ENCODE measurements at regions not wholly inside any gene's neighbourhood (a gene's known extent, or its start where the extent isn't known, plus 50 kb on each side); places are given as distances from the start of the nearest gene placed in this dataset.
"Not testable (repeated sequence)": the region's sequence is repeated elsewhere in the genome, so short reads cannot be mapped to it uniquely, and the experiment has no call there.

DNA sequence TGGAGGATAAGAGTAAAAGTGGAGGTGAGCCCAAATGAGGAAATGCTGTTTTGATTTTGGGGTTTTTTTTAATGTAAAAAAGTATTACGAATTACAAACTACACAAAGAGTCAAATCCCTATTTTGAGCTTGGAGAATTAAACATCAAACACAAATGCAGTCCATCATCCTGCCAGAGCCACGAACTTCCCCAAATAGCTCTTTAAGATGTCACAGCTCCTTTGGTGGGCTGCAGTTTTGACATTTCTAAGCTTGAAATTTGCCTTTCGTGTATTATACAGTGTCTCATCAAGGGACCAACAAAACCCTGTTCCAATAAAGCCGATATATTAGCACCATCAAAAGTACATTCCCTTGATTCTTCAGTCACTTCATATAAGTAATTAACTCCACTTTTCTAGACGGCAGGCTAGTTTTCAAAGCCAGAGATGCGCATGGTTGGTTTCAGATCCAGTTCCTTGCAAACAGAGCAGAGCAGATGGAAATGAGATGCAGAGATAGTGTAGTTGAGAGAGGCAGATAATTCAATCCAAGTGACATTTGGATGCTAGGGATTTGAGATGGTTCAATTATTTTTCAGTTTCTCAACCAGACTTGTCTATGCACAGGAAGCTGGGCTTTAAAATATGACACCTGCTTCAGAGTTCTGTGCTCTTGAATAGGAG, 580.9 kb downstream of the EDEM1 start:
- no peak for DNase-seq
- no peaks in the 10 kb centered on the region for H3K36me3 ChIP-seq (ENCODE audit: insufficient read depth, low read length)
- no peak overlapping the region for H3K9ac ChIP-seq (ENCODE audit: low read depth, low read length)
- peak overlapping the region; percentile 48; the same call in 1 of the 2 replicates for H3K4me2 ChIP-seq (ENCODE audit: insufficient read depth, low read length)
- peak; percentile 86 for ATAC-seq (ENCODE audit: insufficient read depth, low read depth)
- no peaks in the 10 kb centered on the region for H3K79me2 ChIP-seq (ENCODE audit: insufficient read depth, low read length)
- 0 out of 2 replicates have a peak overlapping the region, but pooled peaks have one; percentile 47 for H2AFZ ChIP-seq (ENCODE audit: low read depth, low read length)
- H3K4me3 ChIP-seq (ENCODE audit: low read depth in 1 of 2, low read length in 2 of 2) = no peak overlapping the region
- H3K4me1 ChIP-seq (ENCODE audit: insufficient read depth, low read length) = peaks cover 11% of the 10 kb centered on the region
- no peak for TF ChIP-seq EZH2 (IDR thresholded peaks at IDR 0.05; ENCODE audit: borderline replicate concordance, low read depth, low read length, severe bottlenecking)
- no peak for TF ChIP-seq CTCF (IDR thresholded peaks at IDR 0.05; ENCODE audit: borderline replicate concordance, extremely low read depth, low read length, poor library complexity, severe bottlenecking)
- H3K9me3 ChIP-seq (ENCODE audit: insufficient read depth, low read length, severe bottlenecking) = no peaks in the 10 kb centered on the region
- no peak overlapping the region for H3K27ac ChIP-seq (ENCODE audit: low read length)
- H3K27me3 ChIP-seq (ENCODE audit: insufficient read depth, low read length, poor library complexity) = no peaks in the 10 kb centered on the region
- H4K20me1 ChIP-seq (ENCODE audit: insufficient read depth, low read length) = no peaks in the 10 kb centered on the region

- Histone ChIP-seq H3K4me1 (ENCODE audit: insufficient read depth, low read length) (peaks cover 11% of the 10 kb centered on the region), H2AFZ (ENCODE audit: low read depth, low read length) (no peak overlapping the region), H3K4me3 (ENCODE audit: low read depth in 1 of 2, low read length in 2 of 2) (no peak overlapping the region), H3K4me2 (ENCODE audit: insufficient read depth, low read length) (no peak overlapping the region), H3K9ac (ENCODE audit: low read depth, low read length) (no peak overlapping the region), H3K36me3 (ENCODE audit: insufficient read depth, low read length) (no peaks in the 10 kb centered on the region), H4K20me1 (ENCODE audit: insufficient read depth, low read length) (no peaks in the 10 kb centered on the region), H3K27ac (ENCODE audit: low read length) (no peak overlapping the region), H3K9me3 (ENCODE audit: insufficient read depth, low read length, severe bottlenecking) (no peaks in the 10 kb centered on the region), H3K27me3 (ENCODE audit: insufficient read depth, low read length, poor library complexity) (no peaks in the 10 kb centered on the region), H3K79me2 (ENCODE audit: insufficient read depth, low read length) (no peaks in the 10 kb centered on the region)
- TF ChIP-seq CTCF (IDR thresholded peaks at IDR 0.05; ENCODE audit: borderline replicate concordance, extremely low read depth, low read length, poor library complexity, severe bottlenecking) (no peak), EZH2 (IDR thresholded peaks at IDR 0.05; ENCODE audit: borderline replicate concordance, low read depth, low read length, severe bottlenecking) (no peak)
- DNase-seq (no peak), ATAC-seq (ENCODE audit: insufficient read depth, low read depth) (peak; percentile 43; the same call in 1 of the 3 replicates)
Observed at GRCh38 chr3:5769825-5770224, 582.3 kb downstream of the EDEM1 start.

GRCh38 chr3:5774337-5774736, 586.8 kb downstream of the EDEM1 start:
- H3K79me2 ChIP-seq (ENCODE audit: insufficient read depth, low read length) = no peaks in the 10 kb centered on the region
- 0 out of 2 replicates have a peak, but pooled peaks cover 2% of the 10 kb centered on the region for H3K4me1 ChIP-seq (ENCODE audit: insufficient read depth, low read length)
- H3K4me2 ChIP-seq (ENCODE audit: insufficient read depth, low read length) = no peak overlapping the region
- no peak overlapping the region for H2AFZ ChIP-seq (ENCODE audit: low read depth, low read length)
- H3K27ac ChIP-seq (ENCODE audit: low read length) = no peak overlapping the region
- H3K9me3 ChIP-seq (ENCODE audit: insufficient read depth, low read length, severe bottlenecking) = no peaks in the 10 kb centered on the region
- H4K20me1 ChIP-seq (ENCODE audit: insufficient read depth, low read length) = no peaks in the 10 kb centered on the region
- no peaks in the 10 kb centered on the region for H3K36me3 ChIP-seq (ENCODE audit: insufficient read depth, low read length)
- no peak for DNase-seq
- no peak for TF ChIP-seq CTCF (IDR thresholded peaks at IDR 0.05; ENCODE audit: borderline replicate concordance, extremely low read depth, low read length, poor library complexity, severe bottlenecking)
- no peak for TF ChIP-seq EZH2 (IDR thresholded peaks at IDR 0.05; ENCODE audit: borderline replicate concordance, low read depth, low read length, severe bottlenecking)
- no peak overlapping the region for H3K4me3 ChIP-seq (ENCODE audit: low read depth in 1 of 2, low read length in 2 of 2)
- ATAC-seq (ENCODE audit: insufficient read depth, low read depth) = no peak
- no peaks in the 10 kb centered on the region for H3K27me3 ChIP-seq (ENCODE audit: insufficient read depth, low read length, poor library complexity)
- H3K9ac ChIP-seq (ENCODE audit: low read depth, low read length) = no peak overlapping the region

DNA sequence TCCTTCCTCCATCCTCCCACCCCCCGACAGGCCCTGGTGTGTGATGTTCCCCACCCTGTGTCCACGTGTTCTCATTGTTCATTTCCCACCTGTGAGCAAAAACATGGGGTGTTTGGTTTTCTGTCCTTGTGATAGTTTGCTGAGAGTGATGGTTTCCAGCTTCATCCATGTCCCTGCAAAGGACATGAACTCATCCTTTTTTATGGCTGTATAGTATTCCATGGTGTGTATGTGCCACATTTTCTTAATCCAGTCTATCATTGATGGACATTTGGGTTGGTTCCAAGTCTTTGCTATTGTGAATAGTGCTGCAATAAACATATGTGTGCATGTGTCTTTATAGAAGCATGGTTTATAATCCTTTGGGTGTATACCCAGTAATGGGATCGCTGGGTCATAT, 587.6 kb downstream of the EDEM1 start:
- H3K9me3 ChIP-seq (ENCODE audit: insufficient read depth, low read length, severe bottlenecking); DNase-seq; H3K4me1 ChIP-seq (ENCODE audit: insufficient read depth, low read length); H3K9ac ChIP-seq (ENCODE audit: low read depth, low read length); H3K27ac ChIP-seq (ENCODE audit: low read length); H3K4me3 ChIP-seq (ENCODE audit: low read depth in 1 of 2, low read length in 2 of 2); H2AFZ ChIP-seq (ENCODE audit: low read depth, low read length); H3K27me3 ChIP-seq (ENCODE audit: insufficient read depth, low read length, poor library complexity); H4K20me1 ChIP-seq (ENCODE audit: insufficient read depth, low read length); H3K36me3 ChIP-seq (ENCODE audit: insufficient read depth, low read length); H3K79me2 ChIP-seq (ENCODE audit: insufficient read depth, low read length); ATAC-seq (ENCODE audit: insufficient read depth, low read depth); H3K4me2 ChIP-seq (ENCODE audit: insufficient read depth, low read length): not testable (repeated sequence)

Data from DND-41 (cell line).